H9 (cell line): ENCODE measurements at regions not wholly inside any gene's neighbourhood (a gene's known extent, or its start where the extent isn't known, plus 50 kb on each side); places are given as distances from the start of the nearest gene placed in this dataset.

ENCODE experiments used
- DNase-seq: peaks from one replicate; pipeline ENCODE4 v3.0.0-alpha.2; 2017
- H2AFZ ChIP-seq: one replicate; pipeline ENCODE4 v1.6.1; 2013; ENCODE audit warnings: mild to moderate bottlenecking, low read length, control low read depth, moderate library complexity
- H2AK5ac ChIP-seq: 2 replicates; pipeline ENCODE4 v1.6.1; 2013; ENCODE audit warnings: low read length, control low read depth, mixed read lengths; ENCODE audit not compliant: insufficient read length
- H2BK120ac ChIP-seq: one replicate; pipeline ENCODE4 v1.6.1; 2013; ENCODE audit warnings: low read depth, mild to moderate bottlenecking, low read length, control low read depth, inconsistent platforms; ENCODE audit not compliant: poor library complexity, severe bottlenecking
- H2BK12ac ChIP-seq: 2 replicates; pipeline ENCODE4 v1.6.1; 2013; ENCODE audit warnings: low read length, control low read depth, mixed read lengths, low read depth; ENCODE audit not compliant: insufficient read length
- H2BK15ac ChIP-seq: 2 replicates; pipeline ENCODE4 v1.6.1; 2013; ENCODE audit warnings: low read depth, low read length, control low read depth
- H2BK20ac ChIP-seq: one replicate; pipeline ENCODE4 v1.6.1; 2013; ENCODE audit warnings: low read depth, mild to moderate bottlenecking, low read length, control low read depth, inconsistent platforms; ENCODE audit not compliant: poor library complexity, severe bottlenecking
- H2BK5ac ChIP-seq: 2 replicates; pipeline ENCODE4 v1.6.1; 2013; ENCODE audit warnings: low read length, control low read depth, mixed read lengths; ENCODE audit not compliant: insufficient read length
- H3K14ac ChIP-seq: 2 replicates; pipeline ENCODE4 v1.6.1; 2013; ENCODE audit warnings: low read length, control low read depth; ENCODE audit not compliant: insufficient read depth
- H3K18ac ChIP-seq: 2 replicates; pipeline ENCODE4 v1.6.1; 2013; ENCODE audit warnings: low read depth, mild to moderate bottlenecking, mixed read lengths, low read length, control low read depth; ENCODE audit not compliant: insufficient read length
- H3K23ac ChIP-seq: 2 replicates; pipeline ENCODE4 v1.6.1; 2013; ENCODE audit warnings: low read length, control low read depth, mixed read lengths, low read depth; ENCODE audit not compliant: insufficient read length
- H3K23me2 ChIP-seq: 2 replicates; pipeline ENCODE4 v1.6.1; 2013; ENCODE audit warnings: low read depth, mild to moderate bottlenecking, mixed read lengths, low read length, control low read depth; ENCODE audit not compliant: insufficient read length, poor library complexity, severe bottlenecking
- H3K27ac ChIP-seq: 2 replicates; pipeline ENCODE4 v1.5.1; 2013; ENCODE audit warnings: low read length, control low read depth, mixed read lengths, low read depth; ENCODE audit not compliant: insufficient read length
- H3K27me3 ChIP-seq: 2 replicates; pipeline ENCODE4 v1.6.1; 2013; ENCODE audit warnings: low read length, control low read depth, inconsistent platforms; ENCODE audit not compliant: insufficient read depth
- H3K4ac ChIP-seq: 2 replicates; pipeline ENCODE4 v1.6.1; 2013; ENCODE audit warnings: low read depth, mild to moderate bottlenecking, control low read depth, inconsistent platforms, low read length, moderate library complexity
- H3K4me1 ChIP-seq: 2 replicates; pipeline ENCODE4 v1.6.1; 2013; ENCODE audit warnings: low read length, control low read depth, inconsistent platforms; ENCODE audit not compliant: insufficient read depth
- H3K4me2 ChIP-seq: 2 replicates; pipeline ENCODE4 v1.6.1; 2013; ENCODE audit warnings: low read length, control low read depth, mixed read lengths; ENCODE audit not compliant: insufficient read length, insufficient read depth
- H3K56ac ChIP-seq: 2 replicates; pipeline ENCODE4 v1.6.1; 2013; ENCODE audit warnings: low read depth, mild to moderate bottlenecking, mixed read lengths, low read length, control low read depth; ENCODE audit not compliant: insufficient read length
- H3K79me1 ChIP-seq: 2 replicates; pipeline ENCODE4 v1.6.1; 2013; ENCODE audit warnings: low read depth, mild to moderate bottlenecking, moderate library complexity, low read length, control low read depth, inconsistent platforms; ENCODE audit not compliant: insufficient read depth, poor library complexity, severe bottlenecking
- H3K79me2 ChIP-seq: 2 replicates; pipeline ENCODE4 v1.6.1; 2013; ENCODE audit warnings: low read length, control low read depth, inconsistent platforms; ENCODE audit not compliant: insufficient read depth
- H3K9ac ChIP-seq: 2 replicates; pipeline ENCODE4 v1.6.1; 2013; ENCODE audit warnings: low read length, control low read depth, mixed read lengths; ENCODE audit not compliant: insufficient read length; ENCODE audit errors: extremely low read depth
- H3K9me3 ChIP-seq: one replicate; pipeline ENCODE4 v1.6.1; 2013; ENCODE audit warnings: low read depth, low read length, inconsistent platforms; ENCODE audit not compliant: control insufficient read depth
- H3T11ph ChIP-seq: one replicate; pipeline ENCODE4 v1.6.1; 2013; ENCODE audit warnings: mild to moderate bottlenecking, low read length, control low read depth, inconsistent platforms
- H4K20me1 ChIP-seq: one replicate; pipeline ENCODE4 v1.6.1; 2013; ENCODE audit not compliant: control insufficient read depth, insufficient read length, insufficient read depth
- H4K5ac ChIP-seq: 2 replicates; pipeline ENCODE4 v1.6.1; 2013; ENCODE audit warnings: low read depth, mild to moderate bottlenecking, mixed read lengths, low read length, control low read depth; ENCODE audit not compliant: insufficient read length
- H4K8ac ChIP-seq: replicated peaks from 2 replicates; pipeline ENCODE4 v1.6.1; 2013; ENCODE audit warnings: low read length, control low read depth, mixed read lengths, low read depth; ENCODE audit not compliant: insufficient read length
- H4K91ac ChIP-seq: 2 replicates; pipeline ENCODE4 v1.6.1; 2013; ENCODE audit warnings: low read depth, mild to moderate bottlenecking, moderate library complexity, mixed read lengths, low read length, control low read depth; ENCODE audit not compliant: insufficient read length
- H3K27ac Mint-ChIP-seq, 3 experiments: 2 replicates in 2 of 3; 3 replicates in 1 of 3; pipeline ENCODE4 v1.8.0; 2020 to 2021; ENCODE audit warnings: mixed read lengths in 3 of 3, mild to moderate bottlenecking in 1 of 3, moderate library complexity in 1 of 3
- H3K27me3 Mint-ChIP-seq: 2 replicates; pipeline ENCODE4 v1.8.0; 2021; ENCODE audit warnings: low read depth, mild to moderate bottlenecking, moderate library complexity, mixed read lengths
- H3K36me3 Mint-ChIP-seq, 3 experiments: 2 replicates in 2 of 3; 3 replicates in 1 of 3; pipeline ENCODE4 v1.8.0; 2020 to 2021; ENCODE audit warnings: low read depth in 3 of 3, mixed read lengths in 3 of 3; ENCODE audit not compliant: insufficient read depth in 1 of 3
- H3K4me1 Mint-ChIP-seq, 2 experiments: 2 replicates each; pipeline ENCODE4 v1.8.0; 2020; ENCODE audit warnings: mixed read lengths in 2 of 2
- H3K4me3 Mint-ChIP-seq, 2 experiments: 2 replicates in 1 of 2; 3 replicates in 1 of 2; pipeline ENCODE4 v1.8.0; 2020 to 2021; ENCODE audit warnings: mild to moderate bottlenecking in 2 of 2, mixed read lengths in 2 of 2, moderate library complexity in 1 of 2
- H3K9me3 Mint-ChIP-seq, 2 experiments: 2 replicates in 1 of 2; 3 replicates in 1 of 2; pipeline ENCODE4 v1.8.0; 2020; ENCODE audit warnings: mild to moderate bottlenecking in 2 of 2, mixed read lengths in 2 of 2, moderate library complexity in 1 of 2
- CTCF ChIP-seq: fragments of 200-600 bp; sonication (generic); conservative IDR thresholded peaks from 3 replicates; pipeline ENCODE4 v1.8.0; 2021; ENCODE audit warnings: antibody characterized with exemption, mild to moderate bottlenecking
- WGBS: extraction: QIAGEN DNeasy Blood & Tissue Kit; methylation state at CpG from one replicate; pipeline ENCODE4 v1.1.7; 2013; ENCODE audit warnings: missing lambda C conversion rate, low lambda C conversion rate, mixed read lengths; ENCODE audit not compliant: insufficient read length; ENCODE audit errors: extremely low coverage; 5-methylcytosine and 5-hydroxymethylcytosine counted together

GRCh38 chr22:47498969-47499495 lies 736.6 kb downstream of the TBC1D22A start:
- no peak overlapping the region for H3K23ac ChIP-seq
- no peak overlapping the region for H3K27ac ChIP-seq
- peaks cover 66% of the 10 kb centered on the region for H3K9me3 ChIP-seq
- H3K4me3 Mint-ChIP-seq, result no peak overlapping the region
- peaks cover 7 to 41% (median 12%) of the 10 kb centered on the region in 3 experiments for H3K36me3 Mint-ChIP-seq
- no peaks in the 10 kb centered on the region for H3K79me2 ChIP-seq
- no peaks in the 10 kb centered on the region for H3K23me2 ChIP-seq
- H2BK5ac ChIP-seq, result no peak overlapping the region
- WGBS, result no CpG with 5 or more reads among the region's 8 CpGs
- H2AFZ ChIP-seq, result no peak overlapping the region
- H3K4me1 Mint-ChIP-seq, result no peaks in the 10 kb centered on the region
- H3K4ac ChIP-seq, result no peak overlapping the region
- H3K79me1 ChIP-seq, result no peaks in the 10 kb centered on the region
- no peaks in the 10 kb centered on the region for H3K4me1 ChIP-seq
- H4K20me1 ChIP-seq, result no peaks in the 10 kb centered on the region
- no peak overlapping the region for H3K9ac ChIP-seq
- no peak overlapping the region for H2BK15ac ChIP-seq
- no peak overlapping the region for H2AK5ac ChIP-seq
- no peak overlapping the region for H4K5ac ChIP-seq
- no peak overlapping the region for H2BK12ac ChIP-seq
- H3K56ac ChIP-seq, result no peak overlapping the region
- H3K27ac Mint-ChIP-seq, result no peak overlapping the region
- no peak for DNase-seq
- H3K4me2 ChIP-seq, result no peak overlapping the region
- H3K14ac ChIP-seq, result no peak overlapping the region
- no peak for TF ChIP-seq CTCF
- H2BK120ac ChIP-seq, result no peak overlapping the region
- no peak overlapping the region for H2BK20ac ChIP-seq
- no peak overlapping the region for H3T11ph ChIP-seq
- peaks cover 7% of the 10 kb centered on the region for H3K27me3 Mint-ChIP-seq
- H4K8ac ChIP-seq, result no peak overlapping the region
- peaks cover 82 to 96% of the 10 kb centered on the region in 2 experiments for H3K9me3 Mint-ChIP-seq
- no peaks in the 10 kb centered on the region for H3K27me3 ChIP-seq
- no peak overlapping the region for H3K18ac ChIP-seq
- no peak overlapping the region for H4K91ac ChIP-seq
